OCI-LY1 (cell line): ENCODE measurements at regions not wholly inside any gene's neighbourhood (a gene's known extent, or its start where the extent isn't known, plus 50 kb on each side); places are given as distances from the start of the nearest gene placed in this dataset.

Experiments
- EZH2 ChIP-seq: fragments of 200-600 bp; sonication (generic), shearing (Covaris generic); IDR thresholded peaks from 2 replicates; pipeline ENCODE4 v1.8.0; 2017; ENCODE audit warnings: borderline replicate concordance, mixed run types, mild to moderate bottlenecking, antibody characterized with exemption, low read length, moderate library complexity, mixed read lengths
- TF ChIP-seq, protein P1 (sequence below): fragments of 200-600 bp; sonication (generic), shearing (Covaris generic); IDR thresholded peaks from 2 replicates; pipeline ENCODE4 v1.5.1; 2017; ENCODE audit warnings: mild to moderate bottlenecking, antibody characterized with exemption, low read length, moderate library complexity, mixed read lengths

DNA sequence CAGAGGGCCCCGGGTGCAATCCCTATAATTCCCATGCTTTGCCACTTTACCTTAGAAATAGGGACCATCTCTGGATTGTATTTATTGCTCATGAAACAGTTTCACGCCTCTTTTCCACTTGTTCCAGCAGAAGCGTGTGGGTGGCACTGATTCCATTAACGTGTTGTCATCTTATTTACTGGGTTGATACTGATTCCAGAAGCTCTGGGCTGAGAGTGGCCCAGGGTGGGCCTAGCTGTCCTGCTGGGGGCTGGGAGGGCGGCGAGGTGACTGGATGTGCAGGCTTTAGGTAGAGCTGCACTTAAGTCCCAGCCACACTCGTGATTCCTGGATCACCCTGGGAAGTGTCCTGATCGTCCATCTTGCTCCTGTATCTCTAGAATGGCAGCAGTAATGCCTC is 155.0 kb downstream of the TEX29 start:
- no peak for TF ChIP-seq EZH2
- TF ChIP-seq, protein P1, sequence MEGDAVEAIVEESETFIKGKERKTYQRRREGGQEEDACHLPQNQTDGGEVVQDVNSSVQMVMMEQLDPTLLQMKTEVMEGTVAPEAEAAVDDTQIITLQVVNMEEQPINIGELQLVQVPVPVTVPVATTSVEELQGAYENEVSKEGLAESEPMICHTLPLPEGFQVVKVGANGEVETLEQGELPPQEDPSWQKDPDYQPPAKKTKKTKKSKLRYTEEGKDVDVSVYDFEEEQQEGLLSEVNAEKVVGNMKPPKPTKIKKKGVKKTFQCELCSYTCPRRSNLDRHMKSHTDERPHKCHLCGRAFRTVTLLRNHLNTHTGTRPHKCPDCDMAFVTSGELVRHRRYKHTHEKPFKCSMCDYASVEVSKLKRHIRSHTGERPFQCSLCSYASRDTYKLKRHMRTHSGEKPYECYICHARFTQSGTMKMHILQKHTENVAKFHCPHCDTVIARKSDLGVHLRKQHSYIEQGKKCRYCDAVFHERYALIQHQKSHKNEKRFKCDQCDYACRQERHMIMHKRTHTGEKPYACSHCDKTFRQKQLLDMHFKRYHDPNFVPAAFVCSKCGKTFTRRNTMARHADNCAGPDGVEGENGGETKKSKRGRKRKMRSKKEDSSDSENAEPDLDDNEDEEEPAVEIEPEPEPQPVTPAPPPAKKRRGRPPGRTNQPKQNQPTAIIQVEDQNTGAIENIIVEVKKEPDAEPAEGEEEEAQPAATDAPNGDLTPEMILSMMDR, result no peak
